IMR-90 (cell line): ENCODE measurements at regions not wholly inside any gene's neighbourhood (a gene's known extent, or its start where the extent isn't known, plus 50 kb on each side); places are given as distances from the start of the nearest gene placed in this dataset.

ENCODE experiments used
- ATAC-seq: fragments of 200-7000 bp; cut with Tn5 transposase; 2 replicates; pipeline ENCODE4 v1.9.1; 2020; ENCODE audit warnings: low read depth, mild to moderate bottlenecking, moderate library complexity
- BruUV-seq: library from RNA; stranded (reverse); fragments of 400-500 nt; replicated peaks from 2 replicates; lab custom pipeline; 2021; lab: Mats Ljungman, UMichigan
- CTCF ChIA-PET: fragments of 300-600 bp; formaldehyde crosslinking; extraction: SDS; loops from one replicate; lab custom pipeline; 2021; ENCODE audit warnings: antibody characterized with exemption; lab: Yijun Ruan, JAX
- POLR2A ChIA-PET: fragments of 300-600 bp; sonication (Branson Sonifier 250); formaldehyde crosslinking; loops from one replicate; lab custom pipeline; 2022; ENCODE audit warnings: antibody characterized with exemption; ENCODE audit not compliant: unreplicated experiment; lab: Charles Lee
- DNase-seq: peaks from one replicate; pipeline ENCODE4 v3.0.0; 2013
- H2AFZ ChIP-seq: replicated peaks from 2 replicates; pipeline ENCODE3; 2013; ENCODE audit warnings: low read length, mild to moderate bottlenecking; ENCODE audit not compliant: poor library complexity
- H2AK5ac ChIP-seq: 2 replicates; pipeline ENCODE4 v1.6.1; 2013; ENCODE audit warnings: low read depth, low read length, inconsistent platforms
- H2AK9ac ChIP-seq: replicated peaks from 2 replicates; pipeline ENCODE3; 2013; ENCODE audit warnings: mild to moderate bottlenecking, low read depth, low read length, moderate library complexity; ENCODE audit not compliant: poor library complexity
- H2BK120ac ChIP-seq: 2 replicates; pipeline ENCODE4 v1.6.1; 2013; ENCODE audit warnings: low read depth, low read length, inconsistent platforms
- H2BK15ac ChIP-seq: 3 replicates; pipeline ENCODE4 v1.6.1; 2013; ENCODE audit warnings: low read depth, low read length, inconsistent platforms
- H2BK20ac ChIP-seq: 2 replicates; pipeline ENCODE4 v1.6.1; 2013; ENCODE audit warnings: low read depth, mild to moderate bottlenecking, inconsistent platforms, low read length, moderate library complexity
- H2BK5ac ChIP-seq: 2 replicates; pipeline ENCODE4 v1.6.1; 2013; ENCODE audit warnings: mild to moderate bottlenecking, low read depth, low read length, inconsistent platforms; ENCODE audit not compliant: poor library complexity, severe bottlenecking
- H3K14ac ChIP-seq: replicated peaks from 2 replicates; pipeline ENCODE4 v1.6.1; 2013; ENCODE audit warnings: low read depth, low read length, inconsistent platforms
- H3K18ac ChIP-seq: 2 replicates; pipeline ENCODE4 v1.6.1; 2013; ENCODE audit warnings: low read depth, low read length, control low read depth
- H3K23ac ChIP-seq: 2 replicates; pipeline ENCODE4 v1.6.1; 2013; ENCODE audit warnings: low read depth, low read length, inconsistent platforms
- H3K27ac ChIP-seq: 2 replicates; pipeline ENCODE4 v1.5.1; 2013; ENCODE audit warnings: mild to moderate bottlenecking, control low read depth, low read length; ENCODE audit not compliant: insufficient read depth
- H3K27me3 ChIP-seq: 2 replicates; pipeline ENCODE4 v1.6.1; 2013; ENCODE audit warnings: low read length; ENCODE audit not compliant: control insufficient read depth, insufficient read depth
- H3K36me3 ChIP-seq: 2 replicates; pipeline ENCODE4 v1.6.1; 2013; ENCODE audit warnings: low read length, mixed read lengths; ENCODE audit not compliant: control insufficient read depth, insufficient read depth
- H3K4ac ChIP-seq: 2 replicates; pipeline ENCODE4 v1.6.1; 2013; ENCODE audit warnings: low read depth, low read length, inconsistent platforms
- H3K4me1 ChIP-seq: 2 replicates; pipeline ENCODE4 v1.6.1; 2013; ENCODE audit warnings: low read length, mixed read lengths; ENCODE audit not compliant: control insufficient read depth, insufficient read depth
- H3K4me2 ChIP-seq: 2 replicates; pipeline ENCODE4 v1.6.1; 2013; ENCODE audit warnings: low read depth, mild to moderate bottlenecking, control low read depth, low read length, moderate library complexity
- H3K4me3 ChIP-seq: 2 replicates; pipeline ENCODE4 v1.5.1; 2013; ENCODE audit warnings: low read depth, mild to moderate bottlenecking, control low read depth, low read length, moderate library complexity; ENCODE audit not compliant: insufficient read depth
- H3K56ac ChIP-seq: 2 replicates; pipeline ENCODE4 v1.6.1; 2013; ENCODE audit warnings: low read length, inconsistent platforms; ENCODE audit not compliant: insufficient read depth; ENCODE audit errors: extremely low read depth
- H3K79me1 ChIP-seq, 2 experiments: 2 replicates each; pipeline ENCODE4 v1.6.1; 2013; ENCODE audit warnings: low read length in 2 of 2, inconsistent platforms in 1 of 2, low read depth in 1 of 2
- H3K9ac ChIP-seq: 2 replicates; pipeline ENCODE4 v1.6.1; 2013; ENCODE audit warnings: low read depth, low read length, control low read depth
- H3K9me1 ChIP-seq: 2 replicates; pipeline ENCODE4 v1.6.1; 2013; ENCODE audit warnings: low read length, inconsistent platforms; ENCODE audit not compliant: insufficient read depth
- H3K9me3 ChIP-seq: 2 replicates; pipeline ENCODE4 v1.6.1; 2013; ENCODE audit warnings: low read length; ENCODE audit not compliant: control insufficient read depth, insufficient read depth
- H4K20me1 ChIP-seq: 2 replicates; pipeline ENCODE4 v1.6.1; 2013; ENCODE audit warnings: low read length, inconsistent platforms; ENCODE audit not compliant: insufficient read depth
- H4K5ac ChIP-seq: 2 replicates; pipeline ENCODE4 v1.6.1; 2013; ENCODE audit warnings: mild to moderate bottlenecking, low read depth, low read length, control low read depth
- H4K8ac ChIP-seq, 2 experiments: 2 replicates each; pipeline ENCODE4 v1.6.1; 2013; ENCODE audit warnings: low read depth in 2 of 2, low read length in 2 of 2, control low read depth in 1 of 2, inconsistent platforms in 1 of 2
- H4K91ac ChIP-seq: 2 replicates; pipeline ENCODE4 v1.6.1; 2013; ENCODE audit warnings: low read depth, low read length, inconsistent platforms; ENCODE audit not compliant: insufficient read depth
- CEBPB ChIP-seq: IDR thresholded peaks from 2 replicates; pipeline ENCODE4 v1.6.1; 2012; ENCODE audit warnings: low read depth, low read length, improper control_type of control experiment
- CTCF ChIP-seq: conservative IDR thresholded peaks from 2 replicates; pipeline ENCODE4 v1.5.1; 2012; ENCODE audit warnings: mild to moderate bottlenecking, low read depth, low read length, improper control_type of control experiment
- MAFK ChIP-seq: IDR thresholded peaks from 2 replicates; pipeline ENCODE4 v1.6.1; 2012; ENCODE audit warnings: low read depth, low read length, improper control_type of control experiment
- RAD21 ChIP-seq: IDR thresholded peaks from 2 replicates; pipeline ENCODE4 v1.6.1; 2012; ENCODE audit warnings: low read length, improper control_type of control experiment
- RFX5 ChIP-seq: IDR thresholded peaks from 2 replicates; pipeline ENCODE4 v1.8.0; 2012; ENCODE audit warnings: low read depth, mild to moderate bottlenecking, low read length, moderate library complexity
- SMC3 ChIP-seq: fragments of 150-350 bp; IDR thresholded peaks from 2 replicates; pipeline ENCODE4 v1.6.1; 2016; ENCODE audit warnings: low read depth, mild to moderate bottlenecking, antibody characterized with exemption, low read length, moderate library complexity
- WGBS, 2 experiments: methylation state at CpG; one replicate each; pipeline versions ENCODE4 v1.1.5 to v1.1.7; 2013; ENCODE audit warnings: missing lambda C conversion rate in 2 of 2; ENCODE audit not compliant: insufficient read length in 1 of 2; ENCODE audit errors: extremely low coverage in 2 of 2; 5-methylcytosine and 5-hydroxymethylcytosine counted together
- dilution Hi-C: fragments of 300-500 bp; cut with HindIII; formaldehyde crosslinking; loops from one replicate; pipeline ENCODE4 v1.14.3; 2018; ENCODE audit warnings: low sequenced_read_pairs; ENCODE audit not compliant: unreplicated experiment
- in situ Hi-C: fragments of 300-500 bp; cut with MboI; formaldehyde crosslinking; loops from 3 replicates; pipeline ENCODE4 v1.14.3; 2019; ENCODE audit warnings: low sequenced_read_pairs, inconsistent platforms, mixed read lengths
- intact Hi-C: fragments of 100-400 bp; cut with micrococcal nuclease; formaldehyde crosslinking; loops from 2 replicates; pipeline ENCODE4 v1.10.0; 2022

GRCh38 chr15:96262549-96263489 is 67.7 kb upstream of the NR2F2 start:
- dilution Hi-C loops, result no loop called here
- H3K4ac ChIP-seq, result no peak overlapping the region
- no peak overlapping the region for H2AK5ac ChIP-seq
- no peak overlapping the region for H4K8ac ChIP-seq
- no peaks in the 10 kb centered on the region for H3K36me3 ChIP-seq
- no peak overlapping the region for H3K4me2 ChIP-seq
- H3K79me1 ChIP-seq, result peaks cover 0 to 3% of the 10 kb centered on the region in 2 experiments; a peak in 1 of 4 replicates
- H3K4me3 ChIP-seq, result no peak overlapping the region
- H4K91ac ChIP-seq, result no peak overlapping the region
- H4K20me1 ChIP-seq, result no peaks in the 10 kb centered on the region
- no peak overlapping the region for H2BK20ac ChIP-seq
- no peaks in the 10 kb centered on the region for H3K9me3 ChIP-seq
- DNase-seq (no peak), ATAC-seq (no peak)
- intact Hi-C loops, result no loop called here
- H2AFZ ChIP-seq, result no peak overlapping the region
- in situ Hi-C loops, result no loop called here
- H3K14ac ChIP-seq, result no peak overlapping the region
- no peaks in the 10 kb centered on the region for H3K27me3 ChIP-seq
- CTCF ChIA-PET, result interaction anchor here (0.7 kb wide), 1 partner anchor 38 kb away, joined by 3 read pairs; no protein-coding TSS in a partner anchor
- no peak for TF ChIP-seq CTCF
- no peak for TF ChIP-seq SMC3
- TF ChIP-seq CEBPB, result peak; percentile 77
- no peak for TF ChIP-seq RFX5
- TF ChIP-seq RAD21, result no peak
- no peak for TF ChIP-seq MAFK
- POLR2A ChIA-PET, result no interaction called here
- no peak overlapping the region for H2AK9ac ChIP-seq
- H3K23ac ChIP-seq, result no peak overlapping the region
- H3K9ac ChIP-seq, result no peak overlapping the region
- no peak overlapping the region for H2BK120ac ChIP-seq
- BruUV-seq, result no TSS peak
- H3K9me1 ChIP-seq, result no peaks in the 10 kb centered on the region
- H2BK5ac ChIP-seq, result no peak overlapping the region
- WGBS, 2 experiments, result no CpG with 5 or more reads among the region's 10 CpGs
- H2BK15ac ChIP-seq, result no peak overlapping the region
- no peak overlapping the region for H3K27ac ChIP-seq
- no peak overlapping the region for H3K56ac ChIP-seq
- H3K18ac ChIP-seq, result peak overlapping the region; percentile 35; the same call in 1 of the 2 replicates
- peaks cover 14% of the 10 kb centered on the region for H3K4me1 ChIP-seq
- H4K5ac ChIP-seq, result no peak overlapping the region
